Spinal cord (tissue), 9 donors: ENCODE measurements at regions not wholly inside any gene's neighbourhood (a gene's known extent, or its start where the extent isn't known, plus 50 kb on each side); places are given as distances from the start of the nearest gene placed in this dataset.
A peak's percentile ranks its signal among the peaks of the same experiment; 100 is the strongest.

ENCODE experiments used
- DNase-seq, 6 donors: peaks; one replicate each; pipeline versions ENCODE4 v3.0.0 to v3.0.0-alpha.2; 2013 to 2015; ENCODE audit warnings: low spot score in 6 of 6, low read depth in 4 of 6
- H3K27ac ChIP-seq: one replicate; pipeline ENCODE4 v1.5.1; 2013; ENCODE audit warnings: low read depth, low read length, control low read depth
- H3K27me3 ChIP-seq: one replicate; pipeline ENCODE4 v1.6.1; 2013; ENCODE audit warnings: low read length; ENCODE audit not compliant: control insufficient read depth, insufficient read depth
- H3K36me3 ChIP-seq: one replicate; pipeline ENCODE4 v1.6.1; 2013; ENCODE audit warnings: low read length; ENCODE audit not compliant: control insufficient read depth, insufficient read depth
- H3K4me1 ChIP-seq: one replicate; pipeline ENCODE4 v1.6.1; 2013; ENCODE audit warnings: low read length; ENCODE audit not compliant: control insufficient read depth, insufficient read depth
- H3K4me3 ChIP-seq: one replicate; pipeline ENCODE4 v1.5.1; 2013; ENCODE audit warnings: low read depth, low read length, control low read depth
- H3K9me3 ChIP-seq: one replicate; pipeline ENCODE4 v1.6.1; 2013; ENCODE audit warnings: low read length; ENCODE audit not compliant: control insufficient read depth, insufficient read depth
- WGBS: methylation state at CpG from one replicate; pipeline ENCODE4 v1.1.5; 2013; ENCODE audit warnings: missing lambda C conversion rate; ENCODE audit not compliant: insufficient coverage; 5-methylcytosine and 5-hydroxymethylcytosine counted together
- donor health status: healthy.

GRCh38 chr1:106600626-106601025 is 455.8 kb upstream of the PRMT6 start:
- Histone ChIP-seq H3K36me3 (no peaks in the 10 kb centered on the region), H3K27me3 (no peaks in the 10 kb centered on the region), H3K9me3 (no peaks in the 10 kb centered on the region), H3K4me1 (no peaks in the 10 kb centered on the region), H3K27ac (no peak overlapping the region), H3K4me3 (no peak overlapping the region)
- DNase-seq = no peak
- WGBS = no CpG with 5 or more reads among the region's 2 CpGs

GRCh38 chr1:106603616-106604015 is 452.9 kb upstream of the PRMT6 start:
- H3K9me3 ChIP-seq = no peaks in the 10 kb centered on the region
- no CpG with 5 or more reads among the region's 1 CpG for WGBS
- no peaks in the 10 kb centered on the region for H3K27me3 ChIP-seq
- no peaks in the 10 kb centered on the region for H3K36me3 ChIP-seq
- no peak for DNase-seq
- no peak overlapping the region for H3K4me3 ChIP-seq
- no peak overlapping the region for H3K27ac ChIP-seq
- no peaks in the 10 kb centered on the region for H3K4me1 ChIP-seq

DNA sequence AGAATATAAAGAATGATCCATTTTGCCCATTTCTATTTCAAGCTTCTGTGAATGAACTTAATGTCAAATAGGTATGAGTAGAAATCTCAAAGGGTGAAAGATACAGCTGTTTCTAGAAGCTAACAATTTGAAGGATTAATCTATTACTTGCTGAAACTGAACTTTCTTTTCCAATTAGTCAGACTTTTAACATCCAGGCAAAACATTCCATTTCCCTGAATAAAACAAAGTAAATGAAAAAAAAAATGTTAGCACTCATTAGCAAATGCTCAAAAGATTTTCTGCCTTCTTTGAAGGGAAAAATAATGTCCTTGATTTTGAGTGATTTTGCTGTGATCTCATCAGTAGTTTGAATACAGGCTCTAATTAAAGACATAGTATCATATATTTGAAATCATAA is 447.6 kb upstream of the PRMT6 start:
- no peak for DNase-seq
- no peaks in the 10 kb centered on the region for H3K36me3 ChIP-seq

GRCh38 chr1:106613068-106613467 is 443.4 kb upstream of the PRMT6 start:
- H3K27ac ChIP-seq = no peak overlapping the region
- H3K9me3 ChIP-seq = no peaks in the 10 kb centered on the region
- no peaks in the 10 kb centered on the region for H3K36me3 ChIP-seq
- no CpG with 5 or more reads among the region's 3 CpGs for WGBS
- no peaks in the 10 kb centered on the region for H3K27me3 ChIP-seq
- DNase-seq = no peak
- H3K4me1 ChIP-seq = no peaks in the 10 kb centered on the region
- H3K4me3 ChIP-seq = no peak overlapping the region

More for the DNA sequence above, 447.6 kb upstream of the PRMT6 start:
- Histone ChIP-seq H3K27ac (no peak overlapping the region), H3K4me3 (no peak overlapping the region), H3K27me3 (no peaks in the 10 kb centered on the region), H3K4me1 (no peaks in the 10 kb centered on the region), H3K9me3 (no peaks in the 10 kb centered on the region)

- Histone ChIP-seq H3K9me3 (no peaks in the 10 kb centered on the region), H3K4me1 (no peaks in the 10 kb centered on the region), H3K27me3 (no peaks in the 10 kb centered on the region), H3K36me3 (no peaks in the 10 kb centered on the region), H3K27ac (no peak overlapping the region), H3K4me3 (no peak overlapping the region)
- WGBS = 77% methylated on average over 3 of the region's 5 CpGs
- DNase-seq = no peak
These were observed 442.6 kb upstream of the PRMT6 start for GRCh38 chr1:106613861-106614260.

- no CpG with 5 or more reads among the region's 2 CpGs for WGBS
- H3K36me3 ChIP-seq = no peaks in the 10 kb centered on the region
- H3K27ac ChIP-seq = no peak overlapping the region
- H3K9me3 ChIP-seq = no peaks in the 10 kb centered on the region
- no peak overlapping the region for H3K4me3 ChIP-seq
- DNase-seq = no peak
- no peaks in the 10 kb centered on the region for H3K4me1 ChIP-seq
- no peaks in the 10 kb centered on the region for H3K27me3 ChIP-seq
These were observed 441.0 kb upstream of the PRMT6 start for GRCh38 chr1:106615473-106615872.

GRCh38 chr1:106619080-106619826 is 437.2 kb upstream of the PRMT6 start:
- H3K27me3 ChIP-seq = no peaks in the 10 kb centered on the region
- DNase-seq = no peak
- WGBS = 93% methylated on average over 11 of the region's 11 CpGs
- H3K9me3 ChIP-seq = no peaks in the 10 kb centered on the region
- H3K27ac ChIP-seq = no peak overlapping the region
- no peak overlapping the region for H3K4me3 ChIP-seq
- no peaks in the 10 kb centered on the region for H3K4me1 ChIP-seq
- H3K36me3 ChIP-seq = no peaks in the 10 kb centered on the region

GRCh38 chr1:106619827-106620134 is 436.7 kb upstream of the PRMT6 start:
- no peak for DNase-seq
- H3K9me3 ChIP-seq = no peaks in the 10 kb centered on the region
- no peak overlapping the region for H3K4me3 ChIP-seq
- H3K27me3 ChIP-seq = no peaks in the 10 kb centered on the region
- 81% methylated on average over 5 of the region's 5 CpGs for WGBS
- H3K27ac ChIP-seq = no peak overlapping the region
- no peaks in the 10 kb centered on the region for H3K36me3 ChIP-seq
- H3K4me1 ChIP-seq = no peaks in the 10 kb centered on the region

DNA sequence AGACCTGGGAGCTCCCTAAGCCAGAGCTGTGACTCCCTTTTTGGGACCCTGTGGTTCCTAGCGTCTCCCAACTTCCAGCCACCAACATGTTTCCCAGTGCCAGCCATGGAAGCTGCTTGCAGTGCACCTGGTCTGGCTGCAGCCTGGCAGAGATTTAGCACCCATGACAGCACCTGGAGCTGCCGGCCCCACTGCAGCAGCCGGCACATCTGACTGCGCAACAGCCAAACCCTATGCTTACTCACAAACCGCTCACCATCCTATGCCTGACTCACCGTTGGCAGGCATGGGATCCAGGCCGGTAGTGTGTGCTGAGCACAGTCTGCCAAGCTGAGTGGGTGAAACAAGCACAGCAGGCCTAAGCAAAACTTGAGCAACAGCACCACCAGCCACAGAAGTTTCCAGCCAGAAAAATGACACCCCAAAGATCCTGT is 435.9 kb upstream of the PRMT6 start:
- Histone ChIP-seq H3K27me3 (no peaks in the 10 kb centered on the region), H3K36me3 (no peaks in the 10 kb centered on the region), H3K27ac (no peak overlapping the region), H3K4me3 (no peak overlapping the region), H3K4me1 (no peaks in the 10 kb centered on the region), H3K9me3 (no peaks in the 10 kb centered on the region)
- 92% methylated on average over 3 of the region's 7 CpGs for WGBS
- no peak for DNase-seq

DNA sequence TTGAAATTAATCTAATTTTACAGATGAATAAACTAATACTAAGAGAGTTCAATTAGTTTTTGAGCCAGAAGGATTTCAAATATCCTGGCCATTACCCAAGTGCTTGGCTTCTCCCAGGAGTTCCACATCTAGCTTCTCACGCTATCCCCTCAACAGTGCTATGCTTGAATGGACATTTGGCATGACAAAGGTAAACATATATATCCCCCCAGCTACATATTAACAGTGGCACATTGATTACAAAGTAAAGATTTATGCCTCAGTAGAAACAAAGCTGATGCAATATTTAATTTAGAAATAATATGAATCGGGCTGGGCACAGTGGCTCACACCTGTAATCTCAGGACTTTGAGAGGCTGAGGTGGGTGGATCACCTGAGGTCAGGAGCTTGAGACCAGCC is 434.6 kb upstream of the PRMT6 start:
- WGBS = 80% methylated on average over 1 of the region's 2 CpGs
- H3K9me3 ChIP-seq = no peaks in the 10 kb centered on the region
- no peaks in the 10 kb centered on the region for H3K27me3 ChIP-seq
- peak in 1 of 6 donors; percentile 10 for DNase-seq
- no peaks in the 10 kb centered on the region for H3K36me3 ChIP-seq
- no peak overlapping the region for H3K27ac ChIP-seq
- no peak overlapping the region for H3K4me3 ChIP-seq
- H3K4me1 ChIP-seq = no peaks in the 10 kb centered on the region
